HepG2 (cell line): ENCODE measurements at regions not wholly inside any gene's neighbourhood (a gene's known extent, or its start where the extent isn't known, plus 50 kb on each side); places are given as distances from the start of the nearest gene placed in this dataset.

ENCODE experiments used
- ATAC-seq: fragments of 200-7000 bp; cut with Tn5 transposase; 3 replicates; pipeline ENCODE4 v1.9.1; 2020; ENCODE audit warnings: mild to moderate bottlenecking, moderate library complexity
- BruUV-seq: library from RNA; stranded (reverse); fragments of 400-500 nt; replicated peaks from 2 replicates; lab custom pipeline; 2021; lab: Mats Ljungman, UMichigan
- CTCF ChIA-PET: fragments of 300-600 bp; formaldehyde crosslinking; extraction: SDS; loops from one replicate; lab custom pipeline; 2021; ENCODE audit warnings: low total read pairs, inconsistent platforms, low intra/inter-chr PET ratio; lab: Yijun Ruan, JAX
- POLR2A ChIA-PET: fragments of 350-600 bp; sonication (Branson Sonifier 250); formaldehyde crosslinking; loops from one replicate; lab custom pipeline; 2020; ENCODE audit warnings: antibody characterized with exemption, inconsistent platforms; lab: Yijun Ruan, JAX
- DNase-seq: peaks from one replicate; pipeline ENCODE4 v3.0.0-alpha.2; 2015; ENCODE audit warnings: low spot score
- FAIRE-seq: peaks from 3 replicates; lab custom pipeline; 2011; peaks lifted over from hg19 to GRCh38; lab: Jason Lieb, UNC
- H2AFZ ChIP-seq: one replicate; pipeline ENCODE4 v1.6.1; 2011; ENCODE audit warnings: low read length, inconsistent platforms
- H3K27ac ChIP-seq: fragments of 300-600 bp; 3 replicates; pipeline ENCODE4 v1.8.0; 2011; ENCODE audit warnings: mixed run types, mild to moderate bottlenecking, mixed read lengths, low read length, inconsistent platforms; ENCODE audit not compliant: insufficient read depth; ENCODE audit errors: extremely low read length
- H3K27me3 ChIP-seq, 2 experiments: fragments of 200-600 bp in 1 of 2; 2 replicates in 1 of 2; 3 replicates in 1 of 2; pipeline versions ENCODE4 v1.6.0 to v1.8.0; 2011; ENCODE audit warnings: low read length in 2 of 2, mild to moderate bottlenecking in 2 of 2, moderate library complexity in 2 of 2, inconsistent platforms in 1 of 2; ENCODE audit not compliant: insufficient read depth in 2 of 2, control insufficient read depth in 1 of 2
- H3K36me3 ChIP-seq, 2 experiments: fragments of 200-600 bp in 1 of 2; replicated peaks in 1 of 2; 2 replicates in 1 of 2; 3 replicates in 1 of 2; pipeline versions ENCODE4 v1.5.1 to v1.8.0; 2011; ENCODE audit warnings: low read length in 2 of 2, inconsistent platforms in 1 of 2; ENCODE audit not compliant: insufficient read depth in 2 of 2, control insufficient read depth in 1 of 2
- H3K4me1 ChIP-seq: 2 replicates; pipeline ENCODE4 v1.5.1; 2012; ENCODE audit warnings: low read length, inconsistent platforms; ENCODE audit not compliant: insufficient read depth
- H3K4me2 ChIP-seq: 2 replicates; pipeline ENCODE4 v1.6.0; 2011; ENCODE audit warnings: low read depth, low read length, inconsistent platforms
- H3K4me3 ChIP-seq, 3 experiments: fragments of 200-600 bp in 1 of 3; sonication (generic), shearing (Covaris generic) in 1 of 3; replicated peaks in 1 of 3; 2 replicates each; pipeline ENCODE4 v1.5.1; 2011 to 2016; ENCODE audit warnings: low read length in 3 of 3, inconsistent platforms in 2 of 3, low read depth in 2 of 3, mild to moderate bottlenecking in 2 of 3, control low read depth in 1 of 3, mixed read lengths in 1 of 3; ENCODE audit not compliant: insufficient read depth in 1 of 3
- H3K79me2 ChIP-seq: one replicate; pipeline ENCODE4 v1.6.1; 2011; ENCODE audit warnings: low read length, inconsistent platforms; ENCODE audit not compliant: insufficient read depth
- H3K9ac ChIP-seq: 2 replicates; pipeline ENCODE4 v1.6.0; 2011; ENCODE audit warnings: mild to moderate bottlenecking, low read depth, low read length, inconsistent platforms; ENCODE audit not compliant: insufficient read depth
- H3K9me3 ChIP-seq: 2 replicates; pipeline ENCODE4 v1.5.1; 2012; ENCODE audit warnings: mild to moderate bottlenecking, low read length
- H4K20me1 ChIP-seq: 2 replicates; pipeline ENCODE4 v1.6.0; 2011; ENCODE audit warnings: inconsistent platforms, mild to moderate bottlenecking, low read length, moderate library complexity; ENCODE audit not compliant: insufficient read depth
- ASH2L ChIP-seq: fragments of 300-600, 200-600 bp; sonication (generic); IDR thresholded peaks from 2 replicates; pipeline ENCODE4 v1.7.0; 2017; ENCODE audit warnings: low read depth, mild to moderate bottlenecking, moderate library complexity, mixed read lengths, low read length; ENCODE audit not compliant: insufficient read length
- HOXA9 ChIP-seq: sonication (generic); formaldehyde crosslinking; IDR thresholded peaks from 2 replicates; pipeline ENCODE4 v1.8.1; 2022; ENCODE audit warnings: missing genetic modification reagents, mild to moderate bottlenecking, moderate library complexity, borderline replicate concordance
- KDM2A ChIP-seq: sonication (generic); formaldehyde crosslinking; IDR thresholded peaks from 2 replicates; pipeline ENCODE4 v1.4.0; 2020; ENCODE audit warnings: low read depth, missing genetic modification reagents, borderline replicate concordance
- MAFF ChIP-seq: IDR thresholded peaks from 2 replicates; pipeline ENCODE4 v1.6.1; 2011; ENCODE audit warnings: low read depth, low read length, improper control_type of control experiment
- MAFK ChIP-seq, 2 experiments: IDR thresholded peaks in 1 of 2; conservative IDR thresholded peaks in 1 of 2; 2 replicates each; pipeline ENCODE4 v1.6.1; 2011; ENCODE audit warnings: improper control_type of control experiment in 2 of 2, low read length in 2 of 2
- RFXANK ChIP-seq: IDR thresholded peaks from 2 replicates; pipeline ENCODE4 v1.6.1; 2016
- SOX6 ChIP-seq, 2 experiments: fragments of 450-650 bp in 1 of 2; sonication (generic) in 1 of 2; formaldehyde crosslinking in 1 of 2; IDR thresholded peaks; 2 replicates each; pipeline versions ENCODE4 v1.4.0 to v1.6.1; 2017 to 2020; ENCODE audit warnings: antibody characterized with exemption in 1 of 2, mild to moderate bottlenecking in 1 of 2, missing genetic modification reagents in 1 of 2
- TAF15 ChIP-seq: fragments of 200-400 bp; formaldehyde crosslinking; IDR thresholded peaks from one replicate; pipeline ENCODE4 v1.6.1; 2018; ENCODE audit warnings: mild to moderate bottlenecking, low read depth, low read length; ENCODE audit not compliant: poor library complexity, severe bottlenecking
- TSC22D2 ChIP-seq: sonication (generic); formaldehyde crosslinking; IDR thresholded peaks from 2 replicates; pipeline ENCODE4 v1.5.1; 2020; ENCODE audit warnings: missing genetic modification reagents, mild to moderate bottlenecking, borderline replicate concordance
- ZFP90 ChIP-seq: sonication (generic); formaldehyde crosslinking; IDR thresholded peaks from 2 replicates; pipeline ENCODE4 v1.8.0; 2022; ENCODE audit warnings: missing genetic modification reagents, mild to moderate bottlenecking, inconsistent platforms, borderline replicate concordance
- ZMYM2 ChIP-seq: sonication (generic); formaldehyde crosslinking; IDR thresholded peaks from 2 replicates; pipeline ENCODE4 v1.8.0; 2022; ENCODE audit warnings: mild to moderate bottlenecking, missing genetic modification reagents
- ZNF530 ChIP-seq: sonication (generic); formaldehyde crosslinking; IDR thresholded peaks from 2 replicates; pipeline ENCODE4 v1.5.0; 2020; ENCODE audit warnings: low read depth, mild to moderate bottlenecking, missing genetic modification reagents
- ZNF616 ChIP-seq: sonication (generic); formaldehyde crosslinking; IDR thresholded peaks from 2 replicates; pipeline ENCODE4 v1.5.0; 2020; ENCODE audit warnings: low read depth, mild to moderate bottlenecking, missing genetic modification reagents
- ZNF678 ChIP-seq: sonication (generic); formaldehyde crosslinking; IDR thresholded peaks from 2 replicates; pipeline ENCODE4 v1.4.0; 2020; ENCODE audit warnings: mild to moderate bottlenecking, missing genetic modification reagents
- in situ Hi-C: cut with HindIII; loops from 2 replicates; pipeline ENCODE4 v1.10.0; 2017; ENCODE audit warnings: low pct_unique_long_range_greater_than_20kb; ENCODE audit not compliant: extremely low pct_ligation_motif_present
- intact Hi-C: fragments of 100-400 bp; cut with micrococcal nuclease; formaldehyde crosslinking; loops from one replicate; pipeline ENCODE4 v1.10.0; 2022; ENCODE audit not compliant: unreplicated experiment
- TF ChIP-seq, protein P1 (sequence below): sonication (generic); formaldehyde crosslinking; conservative IDR thresholded peaks from 2 replicates; pipeline ENCODE4 v1.4.0; 2020; ENCODE audit warnings: missing genetic modification reagents
- TF ChIP-seq, protein P2 (sequence below): sonication (generic); formaldehyde crosslinking; IDR thresholded peaks from 2 replicates; pipeline ENCODE4 v1.5.0; 2020; ENCODE audit warnings: mild to moderate bottlenecking, missing genetic modification reagents

DNA sequence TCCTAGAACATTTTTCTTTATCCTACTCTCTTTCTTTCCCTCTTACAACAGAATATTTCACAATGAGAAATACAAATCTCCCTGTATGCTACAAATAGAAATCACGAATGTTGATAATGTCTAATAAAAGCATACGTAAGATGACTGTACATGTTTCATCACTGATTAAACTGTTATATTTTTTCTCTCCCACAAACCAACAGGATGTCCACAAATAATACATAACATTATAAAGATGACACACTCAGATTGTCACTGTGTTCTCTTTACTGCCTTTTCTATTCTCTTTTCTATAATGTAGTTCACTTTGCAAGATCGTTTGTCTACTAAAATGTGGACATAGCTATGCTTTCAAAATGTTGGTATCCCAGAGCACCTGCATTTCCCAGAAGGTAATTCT is 90.7 kb upstream of the PARP8 start (continued):
- TF ChIP-seq TSC22D2 (CRISPR knock-in tag): no peak
- TF ChIP-seq RFXANK (CRISPR knock-in tag): no peak
- no peak for TF ChIP-seq ZNF616 (CRISPR knock-in tag)
- TF ChIP-seq ZMYM2 (CRISPR knock-in tag): no peak

DNA sequence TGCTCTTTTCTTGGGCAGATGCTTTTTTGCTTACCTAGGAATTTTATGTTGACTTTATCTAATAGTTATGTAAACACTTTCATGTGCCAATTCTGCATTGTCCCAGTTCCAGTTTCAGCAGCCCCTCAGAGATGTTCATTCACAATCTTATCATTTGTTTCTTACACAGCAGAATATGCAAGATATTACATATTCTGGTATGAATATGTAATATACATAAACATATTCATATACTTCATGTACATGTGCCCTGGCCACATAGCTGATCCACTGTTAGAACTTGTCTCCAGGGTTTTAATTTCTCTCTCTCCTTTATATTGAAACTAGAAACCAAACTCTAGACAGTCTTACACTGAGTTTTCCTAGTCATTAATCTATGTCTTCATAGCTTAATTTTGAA is 90.2 kb upstream of the PARP8 start:
- ATAC-seq (no peak), DNase-seq (no peak), FAIRE-seq (no peak)
- no peak overlapping the region for H3K27ac ChIP-seq
- ChIA-PET CTCF (no interaction called here), POLR2A (no interaction called here)
- H3K4me3 ChIP-seq: no peak overlapping the region
- no peak overlapping the region for H3K9ac ChIP-seq
- H3K9me3 ChIP-seq: peaks cover 32% of the 10 kb centered on the region
- intact Hi-C loops: no loop called here
- H3K27me3 ChIP-seq: no peaks in the 10 kb centered on the region; a peak in 1 of 5 replicates
- H3K79me2 ChIP-seq: no peaks in the 10 kb centered on the region
- no TSS peak for BruUV-seq
- H3K36me3 ChIP-seq: no peaks in the 10 kb centered on the region
- no peak overlapping the region for H2AFZ ChIP-seq
- in situ Hi-C loops: no loop called here
- H3K4me2 ChIP-seq: no peak overlapping the region
- H4K20me1 ChIP-seq: no peaks in the 10 kb centered on the region
- H3K4me1 ChIP-seq: no peaks in the 10 kb centered on the region
- TF ChIP-seq MAFF (0 out of 2 replicates have a peak, but pooled peaks have one; percentile 22), KDM2A (CRISPR knock-in tag) (no peak), MAFK (conservative IDR thresholded peaks at IDR 0.05 in 1 of 2, IDR thresholded peaks at IDR 0.05 in 1 of 2; ENCODE audit: low read length in 2 of 2) (peak in 1 of 2 experiments; percentile 47; a peak in 2 of 4 replicates), ZFP90 (no peak), ASH2L (no peak), TAF15 (no peak), ZNF530 (no peak), ZNF678 (CRISPR knock-in tag) (no peak), SOX6 (IDR thresholded peaks at IDR 0.05) (no peak), SOX6 (CRISPR knock-in tag; IDR thresholded peaks at IDR 0.05) (no peak), HOXA9 (CRISPR knock-in tag) (no peak)
- TF ChIP-seq, protein P1, sequence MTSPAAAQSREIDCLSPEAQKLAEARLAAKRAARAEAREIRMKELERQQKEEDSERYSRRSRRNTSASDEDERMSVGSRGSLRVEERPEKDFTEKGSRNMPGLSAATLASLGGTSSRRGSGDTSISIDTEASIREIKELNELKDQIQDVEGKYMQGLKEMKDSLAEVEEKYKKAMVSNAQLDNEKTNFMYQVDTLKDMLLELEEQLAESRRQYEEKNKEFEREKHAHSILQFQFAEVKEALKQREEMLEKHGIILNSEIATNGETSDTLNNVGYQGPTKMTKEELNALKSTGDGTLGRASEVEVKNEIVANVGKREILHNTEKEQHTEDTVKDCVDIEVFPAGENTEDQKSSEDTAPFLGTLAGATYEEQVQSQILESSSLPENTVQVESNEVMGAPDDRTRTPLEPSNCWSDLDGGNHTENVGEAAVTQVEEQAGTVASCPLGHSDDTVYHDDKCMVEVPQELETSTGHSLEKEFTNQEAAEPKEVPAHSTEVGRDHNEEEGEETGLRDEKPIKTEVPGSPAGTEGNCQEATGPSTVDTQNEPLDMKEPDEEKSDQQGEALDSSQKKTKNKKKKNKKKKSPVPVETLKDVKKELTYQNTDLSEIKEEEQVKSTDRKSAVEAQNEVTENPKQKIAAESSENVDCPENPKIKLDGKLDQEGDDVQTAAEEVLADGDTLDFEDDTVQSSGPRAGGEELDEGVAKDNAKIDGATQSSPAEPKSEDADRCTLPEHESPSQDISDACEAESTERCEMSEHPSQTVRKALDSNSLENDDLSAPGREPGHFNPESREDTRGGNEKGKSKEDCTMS (CRISPR knock-in tag): no peak
- TF ChIP-seq, protein P2, sequence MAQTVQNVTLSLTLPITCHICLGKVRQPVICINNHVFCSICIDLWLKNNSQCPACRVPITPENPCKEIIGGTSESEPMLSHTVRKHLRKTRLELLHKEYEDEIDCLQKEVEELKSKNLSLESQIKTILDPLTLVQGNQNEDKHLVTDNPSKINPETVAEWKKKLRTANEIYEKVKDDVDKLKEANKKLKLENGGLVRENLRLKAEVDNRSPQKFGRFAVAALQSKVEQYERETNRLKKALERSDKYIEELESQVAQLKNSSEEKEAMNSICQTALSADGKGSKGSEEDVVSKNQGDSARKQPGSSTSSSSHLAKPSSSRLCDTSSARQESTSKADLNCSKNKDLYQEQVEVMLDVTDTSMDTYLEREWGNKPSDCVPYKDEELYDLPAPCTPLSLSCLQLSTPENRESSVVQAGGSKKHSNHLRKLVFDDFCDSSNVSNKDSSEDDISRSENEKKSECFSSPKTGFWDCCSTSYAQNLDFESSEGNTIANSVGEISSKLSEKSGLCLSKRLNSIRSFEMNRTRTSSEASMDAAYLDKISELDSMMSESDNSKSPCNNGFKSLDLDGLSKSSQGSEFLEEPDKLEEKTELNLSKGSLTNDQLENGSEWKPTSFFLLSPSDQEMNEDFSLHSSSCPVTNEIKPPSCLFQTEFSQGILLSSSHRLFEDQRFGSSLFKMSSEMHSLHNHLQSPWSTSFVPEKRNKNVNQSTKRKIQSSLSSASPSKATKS (CRISPR knock-in tag): no peak
